ENCODE measurements at regions not wholly inside any gene's neighbourhood (a gene's known extent, or its start where the extent isn't known, plus 50 kb on each side); places are given as distances from the start of the nearest gene placed in this dataset.

DNA sequence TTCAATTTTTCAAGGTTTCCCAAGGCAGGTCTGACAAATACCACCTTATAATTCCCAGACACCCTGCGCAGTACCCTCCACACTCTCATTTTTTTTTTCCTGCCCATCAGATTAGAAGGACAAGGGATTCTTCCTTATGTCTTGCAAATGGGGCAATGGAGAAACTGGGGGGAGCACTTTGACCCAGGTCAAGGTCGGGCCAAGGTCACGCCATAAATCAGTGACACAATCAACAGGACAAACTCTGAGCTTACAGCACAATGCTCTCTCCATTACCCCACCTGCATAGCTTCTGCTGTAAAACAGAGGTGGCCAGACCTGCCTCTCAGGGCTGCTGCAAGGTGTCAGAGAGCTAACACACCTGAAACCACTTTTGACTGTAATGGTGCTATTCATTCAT lies 254.4 kb upstream of the ZMIZ1 start:
- no peak overlapping the region for H3K4me3 ChIP-seq (replicated peaks in 1 of 3)
- intact Hi-C loops (cut with DNase I), result no loop called here
- H3K27me3 ChIP-seq, result no peaks in the 10 kb centered on the region
- H3K9me3 ChIP-seq, result no peaks in the 10 kb centered on the region
- no peak for DNase-seq
- WGBS, 2 donors, result 90 to 92% methylated on average over 3 of the region's 3 CpGs
- peaks cover 0 to 5% of the 10 kb centered on the region in 2 donors for H3K4me1 ChIP-seq
- H3K27ac ChIP-seq, result no peak overlapping the region
- H3K36me3 ChIP-seq, result no peaks in the 10 kb centered on the region
- no peak for TF ChIP-seq POLR2A (IDR thresholded peaks at IDR 0.05)
- TF ChIP-seq, protein P1, sequence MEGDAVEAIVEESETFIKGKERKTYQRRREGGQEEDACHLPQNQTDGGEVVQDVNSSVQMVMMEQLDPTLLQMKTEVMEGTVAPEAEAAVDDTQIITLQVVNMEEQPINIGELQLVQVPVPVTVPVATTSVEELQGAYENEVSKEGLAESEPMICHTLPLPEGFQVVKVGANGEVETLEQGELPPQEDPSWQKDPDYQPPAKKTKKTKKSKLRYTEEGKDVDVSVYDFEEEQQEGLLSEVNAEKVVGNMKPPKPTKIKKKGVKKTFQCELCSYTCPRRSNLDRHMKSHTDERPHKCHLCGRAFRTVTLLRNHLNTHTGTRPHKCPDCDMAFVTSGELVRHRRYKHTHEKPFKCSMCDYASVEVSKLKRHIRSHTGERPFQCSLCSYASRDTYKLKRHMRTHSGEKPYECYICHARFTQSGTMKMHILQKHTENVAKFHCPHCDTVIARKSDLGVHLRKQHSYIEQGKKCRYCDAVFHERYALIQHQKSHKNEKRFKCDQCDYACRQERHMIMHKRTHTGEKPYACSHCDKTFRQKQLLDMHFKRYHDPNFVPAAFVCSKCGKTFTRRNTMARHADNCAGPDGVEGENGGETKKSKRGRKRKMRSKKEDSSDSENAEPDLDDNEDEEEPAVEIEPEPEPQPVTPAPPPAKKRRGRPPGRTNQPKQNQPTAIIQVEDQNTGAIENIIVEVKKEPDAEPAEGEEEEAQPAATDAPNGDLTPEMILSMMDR (IDR thresholded peaks at IDR 0.05), result no peak

DNA sequence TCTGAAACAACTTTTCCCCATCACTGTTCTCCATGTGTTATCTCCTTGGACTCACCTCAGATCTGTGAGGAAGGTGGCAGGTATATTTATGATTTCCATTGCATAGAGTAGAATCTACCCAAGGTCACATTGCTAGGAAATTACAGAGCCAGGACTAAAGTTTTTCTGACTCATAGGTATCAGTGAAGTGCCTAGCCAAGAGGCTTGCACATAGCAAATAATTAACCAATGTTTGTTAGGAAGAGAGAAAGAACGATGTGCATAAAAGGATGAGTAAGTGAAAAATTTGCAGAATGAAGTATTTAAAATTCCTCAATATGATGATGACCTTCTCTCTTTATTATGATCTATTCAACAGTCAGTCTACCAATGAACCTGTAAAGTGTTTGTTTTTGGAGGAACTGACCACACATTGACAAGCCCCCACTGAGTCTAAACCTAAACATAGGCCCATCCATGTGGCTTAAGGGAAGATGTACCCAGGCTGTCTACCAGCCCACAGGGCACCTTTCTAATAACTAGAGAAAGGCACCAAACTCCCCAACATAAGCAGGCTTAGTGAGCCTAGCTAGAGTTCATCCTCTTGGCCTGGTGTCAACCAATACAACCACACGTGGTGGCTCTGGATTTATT lies 252.9 kb upstream of the ZMIZ1 start:
- TF ChIP-seq, protein P1 (IDR thresholded peaks at IDR 0.05), result no peak
- no peak for DNase-seq
- no peak overlapping the region for H3K27ac ChIP-seq
- WGBS, 2 donors, result 81 to 93% methylated on average over 2 of the region's 2 CpGs
- no peaks in the 10 kb centered on the region for H3K36me3 ChIP-seq
- H3K9me3 ChIP-seq, result no peaks in the 10 kb centered on the region
- peaks cover 0 to 16% of the 10 kb centered on the region in 2 donors for H3K4me1 ChIP-seq
- no peak overlapping the region for H3K4me3 ChIP-seq (replicated peaks in 1 of 3)
- intact Hi-C loops (cut with DNase I), result no loop called here
- no peaks in the 10 kb centered on the region for H3K27me3 ChIP-seq

DNA sequence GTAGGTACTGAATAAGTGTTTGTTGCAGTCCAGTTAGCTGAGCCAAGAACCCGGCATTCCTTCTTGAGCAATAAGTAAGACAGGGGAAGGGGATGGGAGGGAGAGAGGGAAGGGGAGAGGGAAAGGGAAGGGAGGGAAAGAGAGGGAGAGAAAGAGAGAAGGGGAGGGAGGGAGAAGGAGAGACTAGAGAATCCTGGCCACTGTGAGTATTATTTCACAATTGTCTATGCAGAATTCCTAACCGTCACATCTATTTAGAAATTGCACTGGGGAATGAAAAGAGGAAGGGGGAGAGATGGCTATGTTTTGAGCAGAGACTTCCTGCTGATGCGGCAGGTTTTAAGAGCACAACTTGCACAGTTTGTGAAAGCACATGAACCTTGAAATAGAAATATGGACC lies 251.4 kb upstream of the ZMIZ1 start:
- Histone ChIP-seq H3K4me1 (peaks cover 0 to 16% of the 10 kb centered on the region in 2 donors), H3K27me3 (no peaks in the 10 kb centered on the region), H3K9me3 (no peaks in the 10 kb centered on the region), H3K27ac (no peak overlapping the region), H3K4me3 (replicated peaks in 1 of 3) (no peak overlapping the region), H3K36me3 (no peaks in the 10 kb centered on the region)
- no peak for DNase-seq
- no peak for TF ChIP-seq POLR2A (IDR thresholded peaks at IDR 0.05)
- TF ChIP-seq, protein P1 (IDR thresholded peaks at IDR 0.05), result no peak
- WGBS, 2 donors, result 46 to 47% methylated on average over 3 of the region's 3 CpGs
- intact Hi-C loops (cut with DNase I), result no loop called here

DNA sequence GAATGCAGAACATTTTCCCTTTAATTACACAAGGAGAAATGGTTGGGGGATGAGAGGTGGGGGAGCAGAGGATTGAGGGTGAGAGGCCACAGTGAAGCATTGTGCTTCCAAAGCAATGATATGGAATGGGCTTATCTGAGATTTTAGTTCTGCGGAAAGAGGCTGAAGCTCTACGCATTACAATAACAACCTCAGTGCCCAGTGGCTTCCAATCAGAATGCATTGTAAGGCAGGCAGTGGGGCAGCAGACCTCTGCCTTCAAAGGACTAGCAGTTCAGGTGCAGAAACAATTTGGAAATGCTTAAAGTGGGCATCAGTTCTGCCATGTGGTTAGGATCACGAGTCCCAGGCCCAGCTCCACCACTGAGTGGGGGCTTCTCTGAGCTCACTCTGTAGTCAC lies 251.0 kb upstream of the ZMIZ1 start:
- 87 to 95% methylated on average over 3 of the region's 3 CpGs for whole genome bisulfite sequencing, 2 donors
- TF ChIP-seq, protein P1 (IDR thresholded peaks at IDR 0.05), result no peak
- no peak for TF ChIP-seq POLR2A (IDR thresholded peaks at IDR 0.05)
- DNase-seq, result no peak
- peaks cover 0 to 16% of the 10 kb centered on the region in 2 donors for H3K4me1 ChIP-seq
- no peak overlapping the region for H3K27ac ChIP-seq
- intact Hi-C loops (cut with DNase I), result no loop called here
- H3K36me3 ChIP-seq, result no peaks in the 10 kb centered on the region
- H3K27me3 ChIP-seq, result no peaks in the 10 kb centered on the region
- H3K4me3 ChIP-seq (replicated peaks in 1 of 3), result no peak overlapping the region
- no peaks in the 10 kb centered on the region for H3K9me3 ChIP-seq

DNA sequence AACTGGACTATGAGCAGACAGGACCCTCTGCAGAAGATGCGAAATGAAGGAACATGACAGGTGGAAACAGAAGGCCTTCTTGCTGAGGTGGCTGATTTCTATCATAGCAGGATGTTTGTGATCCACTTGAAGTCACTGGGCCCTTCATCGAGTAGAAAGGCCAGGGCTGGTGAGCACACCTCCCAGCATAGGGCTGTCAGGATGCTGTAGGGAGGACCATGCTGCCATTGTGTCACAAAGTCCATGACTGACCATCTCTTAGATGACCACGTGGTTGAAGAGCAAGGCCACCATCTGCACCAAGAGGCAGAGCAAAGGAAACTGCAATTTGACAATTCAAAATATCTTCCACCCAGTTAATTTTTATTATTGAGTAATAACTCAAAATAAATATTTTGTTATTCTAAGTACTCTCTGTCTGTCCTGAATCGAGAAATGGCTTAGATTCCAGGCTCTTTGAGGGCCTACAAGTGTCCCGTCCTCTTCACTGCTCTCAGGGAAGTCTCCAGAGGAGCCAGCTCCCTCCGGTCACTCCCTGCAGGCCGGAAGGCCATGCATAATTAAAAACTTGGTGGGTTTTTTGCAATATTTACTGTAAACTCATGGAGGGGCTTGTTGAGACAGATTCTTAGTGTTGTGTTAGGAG lies 249.3 kb upstream of the ZMIZ1 start:
- H3K9me3 ChIP-seq, result no peaks in the 10 kb centered on the region
- intact Hi-C loops (cut with DNase I), result no loop called here
- H3K27me3 ChIP-seq, result no peaks in the 10 kb centered on the region
- H3K36me3 ChIP-seq, result no peaks in the 10 kb centered on the region
- no peak for DNase-seq
- H3K4me1 ChIP-seq, result peaks cover 0 to 16% of the 10 kb centered on the region in 2 donors
- H3K4me3 ChIP-seq (replicated peaks in 1 of 3), result no peak overlapping the region
- no peak for TF ChIP-seq POLR2A (IDR thresholded peaks at IDR 0.05)
- TF ChIP-seq, protein P1 (IDR thresholded peaks at IDR 0.05), result no peak
- H3K27ac ChIP-seq, result no peak overlapping the region
- 74 to 75% methylated on average over 7 of the region's 7 CpGs for WGBS, 2 donors

Measured in thyroid gland (tissue), 4 donors.